ENCODE measurements at regions not wholly inside any gene's neighbourhood (a gene's known extent, or its start where the extent isn't known, plus 50 kb on each side); places are given as distances from the start of the nearest gene placed in this dataset.

DNA sequence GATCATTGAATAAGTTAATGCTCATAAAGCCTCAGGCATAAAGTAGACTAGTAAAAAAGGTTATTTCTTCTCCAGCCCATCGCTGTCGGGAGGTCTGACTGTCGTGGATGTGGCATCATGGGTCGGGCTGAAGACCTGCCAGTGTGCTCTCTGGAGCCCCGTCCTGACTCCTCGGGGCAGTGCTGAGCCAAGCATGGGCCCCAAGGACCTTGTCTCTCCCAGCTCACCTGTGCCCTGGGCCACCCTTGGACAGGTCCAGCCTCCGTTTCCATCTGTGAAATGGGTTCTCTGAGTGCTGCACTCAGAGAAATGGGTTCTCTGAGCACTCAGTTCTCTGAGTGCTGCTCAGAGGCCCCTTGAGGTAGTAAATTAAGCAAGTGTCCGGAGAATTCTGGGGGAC, 269.0 kb downstream of the GADD45G start:
- DNase-seq (ENCODE audit: low read depth): no peak
- no peak overlapping the region for H3K4me3 ChIP-seq (ENCODE audit: control insufficient read depth, low read depth, low read length)
- TF ChIP-seq, protein P1, sequence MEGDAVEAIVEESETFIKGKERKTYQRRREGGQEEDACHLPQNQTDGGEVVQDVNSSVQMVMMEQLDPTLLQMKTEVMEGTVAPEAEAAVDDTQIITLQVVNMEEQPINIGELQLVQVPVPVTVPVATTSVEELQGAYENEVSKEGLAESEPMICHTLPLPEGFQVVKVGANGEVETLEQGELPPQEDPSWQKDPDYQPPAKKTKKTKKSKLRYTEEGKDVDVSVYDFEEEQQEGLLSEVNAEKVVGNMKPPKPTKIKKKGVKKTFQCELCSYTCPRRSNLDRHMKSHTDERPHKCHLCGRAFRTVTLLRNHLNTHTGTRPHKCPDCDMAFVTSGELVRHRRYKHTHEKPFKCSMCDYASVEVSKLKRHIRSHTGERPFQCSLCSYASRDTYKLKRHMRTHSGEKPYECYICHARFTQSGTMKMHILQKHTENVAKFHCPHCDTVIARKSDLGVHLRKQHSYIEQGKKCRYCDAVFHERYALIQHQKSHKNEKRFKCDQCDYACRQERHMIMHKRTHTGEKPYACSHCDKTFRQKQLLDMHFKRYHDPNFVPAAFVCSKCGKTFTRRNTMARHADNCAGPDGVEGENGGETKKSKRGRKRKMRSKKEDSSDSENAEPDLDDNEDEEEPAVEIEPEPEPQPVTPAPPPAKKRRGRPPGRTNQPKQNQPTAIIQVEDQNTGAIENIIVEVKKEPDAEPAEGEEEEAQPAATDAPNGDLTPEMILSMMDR (IDR thresholded peaks at IDR 0.05; ENCODE audit: control insufficient read depth, insufficient read depth, low read depth, low read length, missing control alignments): no peak

DNA sequence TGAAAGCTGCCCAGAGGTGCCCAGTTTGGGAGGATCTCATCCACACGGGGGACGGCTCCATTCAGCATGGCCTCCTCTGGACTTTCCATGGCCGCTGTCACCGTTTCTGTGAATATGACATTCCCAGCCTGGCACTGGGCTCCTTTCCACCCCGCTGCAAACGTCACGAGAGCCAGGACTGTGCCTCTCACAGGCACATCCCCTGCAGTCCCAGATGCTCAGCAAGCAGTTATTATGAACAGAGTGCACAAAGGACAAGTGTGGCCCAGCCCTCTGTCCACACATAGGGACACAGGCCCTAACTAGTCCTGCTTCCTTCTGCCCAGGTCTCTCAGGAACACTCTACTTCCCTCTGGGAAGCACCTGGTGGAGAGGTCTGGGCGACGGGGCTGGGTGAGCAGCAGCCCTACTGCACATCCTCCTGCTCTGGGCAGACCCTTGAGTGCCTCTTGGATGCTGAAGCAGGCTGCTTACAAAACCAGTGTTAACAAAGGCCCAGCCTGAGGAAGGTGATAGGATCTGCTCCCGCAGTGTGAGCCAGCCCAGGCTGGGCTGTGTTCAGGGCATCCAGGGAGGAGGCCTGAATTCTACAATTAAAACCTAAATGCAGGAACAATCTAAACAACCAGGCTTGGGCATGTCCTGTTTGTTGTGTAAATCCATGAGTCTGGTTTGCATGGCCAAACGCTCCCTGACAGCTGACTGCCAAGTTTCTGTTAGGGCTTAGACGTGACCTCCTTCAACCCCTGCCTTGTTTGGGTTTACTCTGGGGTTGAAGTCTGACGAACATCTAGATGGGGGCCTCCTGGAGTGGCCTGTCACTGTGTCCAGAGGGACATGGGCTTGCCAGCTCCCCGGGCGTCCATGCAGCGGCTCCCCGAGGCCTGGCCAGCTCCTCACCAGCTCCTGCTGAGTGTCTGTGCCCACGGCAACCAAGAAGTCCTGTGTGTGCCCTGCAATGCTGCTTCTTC, 269.8 kb downstream of the GADD45G start:
- no peak overlapping the region for H3K4me3 ChIP-seq (ENCODE audit: control insufficient read depth, low read depth, low read length)
- DNase-seq (ENCODE audit: low read depth): no peak
- TF ChIP-seq, protein P1 (IDR thresholded peaks at IDR 0.05; ENCODE audit: control insufficient read depth, insufficient read depth, low read depth, low read length, missing control alignments): no peak

DNA sequence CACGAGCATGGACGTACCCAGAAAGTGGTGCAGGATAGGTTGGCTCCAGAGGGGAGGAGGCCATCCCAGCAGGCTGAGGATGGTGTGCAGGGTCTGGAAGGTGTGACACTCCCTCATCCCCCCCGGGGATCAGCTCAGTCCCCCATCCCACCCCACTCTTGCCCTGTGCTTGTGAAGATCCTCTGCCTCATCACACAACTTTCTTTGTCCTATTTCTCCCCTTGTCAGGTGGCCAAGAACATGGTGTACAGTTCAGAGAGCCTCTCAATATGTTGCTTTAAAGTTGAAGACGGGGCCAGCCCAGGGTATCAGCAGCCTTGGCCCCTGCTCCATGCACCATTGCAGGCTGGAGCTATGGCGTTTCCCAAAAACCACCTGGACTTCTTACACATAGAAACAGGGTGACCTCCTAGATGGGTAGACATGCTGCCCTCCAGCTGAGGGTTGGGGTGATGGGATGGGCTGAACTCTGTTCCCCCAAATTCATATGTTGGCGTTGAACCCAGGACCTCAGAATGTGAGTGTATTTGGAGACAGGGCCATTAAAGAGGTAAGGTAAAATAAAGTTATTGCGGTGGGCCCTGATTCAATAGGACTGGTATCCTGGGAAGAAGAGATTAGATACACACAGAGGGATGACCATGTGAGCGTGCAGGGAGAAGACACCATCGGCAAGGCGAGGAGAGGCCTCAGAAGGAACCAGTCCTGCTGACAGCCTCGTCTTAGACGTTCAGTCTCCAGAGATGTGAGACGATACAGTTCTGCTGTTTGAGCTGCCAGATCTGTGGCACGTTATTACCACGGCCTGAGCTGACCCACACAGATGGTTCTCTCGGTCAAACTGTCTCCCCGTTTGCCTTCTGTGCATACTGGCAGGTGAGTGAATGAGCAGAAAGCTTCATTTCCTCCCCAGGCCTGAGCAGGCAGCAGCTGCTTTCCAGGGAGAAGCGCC, 272.5 kb downstream of the GADD45G start:
- TF ChIP-seq, protein P1 (IDR thresholded peaks at IDR 0.05; ENCODE audit: control insufficient read depth, insufficient read depth, low read depth, low read length, missing control alignments): no peak
- no peak for DNase-seq (ENCODE audit: low read depth)
- no peak overlapping the region for H3K4me3 ChIP-seq (ENCODE audit: control insufficient read depth, low read depth, low read length)

DNA sequence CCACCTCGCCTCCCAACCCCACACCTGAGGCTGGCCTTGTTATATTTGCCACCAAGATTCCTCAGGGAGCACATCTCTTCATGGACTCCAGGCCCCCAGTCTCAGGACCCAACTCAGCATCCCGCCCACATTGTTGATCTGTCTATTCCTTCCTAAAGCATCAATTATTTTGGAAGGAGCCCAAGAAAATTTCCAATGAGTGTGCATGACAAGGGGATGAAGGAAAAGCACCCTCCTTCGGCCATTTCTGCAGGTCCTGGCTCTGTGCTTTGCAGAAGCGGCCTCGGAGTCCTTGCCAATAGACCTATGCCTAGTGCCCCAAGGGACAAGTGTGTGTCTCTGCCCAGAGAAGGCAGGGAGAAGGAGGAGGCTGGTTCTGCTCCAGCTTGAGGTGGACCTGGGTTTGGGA, 273.2 kb downstream of the GADD45G start:
- H3K4me3 ChIP-seq (ENCODE audit: control insufficient read depth, low read depth, low read length): no peak overlapping the region
- TF ChIP-seq, protein P1 (IDR thresholded peaks at IDR 0.05; ENCODE audit: control insufficient read depth, insufficient read depth, low read depth, low read length, missing control alignments): no peak
- no peak for DNase-seq (ENCODE audit: low read depth)

DNA sequence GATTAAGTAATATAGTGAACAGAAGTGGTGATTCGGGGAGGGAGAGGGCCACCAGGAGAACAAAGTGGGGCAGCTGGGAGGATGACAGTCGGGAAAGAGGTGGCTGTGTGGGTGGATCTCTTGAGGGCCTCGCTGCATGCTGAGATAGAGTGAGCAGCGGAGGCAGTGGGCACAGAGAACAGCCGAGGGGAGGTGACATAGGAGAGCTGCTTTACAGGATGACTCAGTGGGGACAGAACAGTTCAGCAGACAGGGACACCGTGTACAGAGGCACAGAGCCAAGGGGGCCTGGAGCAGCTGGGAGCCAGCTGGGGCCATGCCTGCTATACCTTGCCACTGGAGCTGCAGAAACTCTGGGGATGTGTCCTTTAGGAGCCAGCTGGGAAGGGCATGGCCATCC, 273.9 kb downstream of the GADD45G start:
- H3K4me3 ChIP-seq (ENCODE audit: control insufficient read depth, low read depth, low read length): no peak overlapping the region
- TF ChIP-seq, protein P1 (IDR thresholded peaks at IDR 0.05; ENCODE audit: control insufficient read depth, insufficient read depth, low read depth, low read length, missing control alignments): no peak
- no peak for DNase-seq (ENCODE audit: low read depth)

DNA sequence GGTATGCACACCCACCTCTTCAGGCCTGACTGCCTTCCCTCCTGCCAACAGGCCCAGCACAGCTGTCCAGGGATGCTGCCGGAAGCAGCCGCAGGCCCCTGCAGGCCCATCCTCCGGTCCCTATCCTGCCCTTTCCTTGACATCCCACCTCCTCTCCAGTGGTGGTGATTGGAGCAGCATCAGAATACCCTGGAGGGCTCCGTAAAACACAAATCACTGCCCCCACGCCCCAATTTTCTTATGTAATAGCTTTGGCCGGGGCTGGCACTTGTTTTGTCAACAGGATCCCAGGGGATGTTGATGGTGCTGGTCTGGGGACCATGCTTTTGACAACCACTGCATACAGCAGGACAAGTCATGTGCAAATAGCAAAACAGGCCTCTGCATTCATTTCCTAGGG, 274.5 kb downstream of the GADD45G start:
- DNase-seq (ENCODE audit: low read depth): no peak
- TF ChIP-seq, protein P1 (IDR thresholded peaks at IDR 0.05; ENCODE audit: control insufficient read depth, insufficient read depth, low read depth, low read length, missing control alignments): no peak
- H3K4me3 ChIP-seq (ENCODE audit: control insufficient read depth, low read depth, low read length): no peak overlapping the region
